Stomach (tissue), 8 donors: ENCODE measurements at regions not wholly inside any gene's neighbourhood (a gene's known extent, or its start where the extent isn't known, plus 50 kb on each side); places are given as distances from the start of the nearest gene placed in this dataset.
"Not testable (repeated sequence)": the region's sequence is repeated elsewhere in the genome, so short reads cannot be mapped to it uniquely, and the experiment has no call there.

Experiments used
- DNase-seq, 2 donors: peaks; one replicate each; pipeline versions ENCODE4 v3.0.0 to v3.0.0-alpha.2; 2013 to 2019
- H3K27ac ChIP-seq, 5 donors: fragments of 200-600 bp in 4 of 5; sonication (generic) in 4 of 5; one replicate each; pipeline ENCODE4 v1.5.1; 2013 to 2019; ENCODE audit warnings: mild to moderate bottlenecking in 1 of 5, moderate library complexity in 1 of 5
- H3K27me3 ChIP-seq, 3 donors: fragments of 200-600 bp; sonication (generic); one replicate each; pipeline ENCODE4 v1.5.1; 2017 to 2019; ENCODE audit warnings: mixed run types in 1 of 3
- H3K36me3 ChIP-seq, 4 donors: fragments of 200-600 bp; sonication (generic); 1 replicate in 3 of 4; 2 replicates in 1 of 4; pipeline ENCODE4 v1.5.1; 2016 to 2019
- H3K4me1 ChIP-seq, 4 donors: fragments of 200-600 bp; sonication (generic); one replicate each; pipeline ENCODE4 v1.5.1; 2016 to 2019
- H3K4me3 ChIP-seq, 4 donors: fragments of 200-600 bp; sonication (generic) in 3 of 4; one replicate each; pipeline ENCODE4 v1.5.1; 2016 to 2019; ENCODE audit warnings: mild to moderate bottlenecking in 1 of 4
- H3K9me3 ChIP-seq, 4 donors: fragments of 200-600 bp; sonication (generic); one replicate each; pipeline ENCODE4 v1.5.1; 2016 to 2019
- CTCF ChIP-seq, 7 experiments: fragments of 450-650 bp in 4 of 7; fragments of 200-600 bp in 3 of 7; sonication (generic) in 3 of 7; IDR thresholded peaks; one replicate each; pipeline ENCODE4 v1.5.1; 2016 to 2019; ENCODE audit warnings: antibody characterized with exemption in 7 of 7, control low read depth in 2 of 7, mild to moderate bottlenecking in 1 of 7
- EP300 ChIP-seq: sonication (generic); formaldehyde crosslinking; IDR thresholded peaks from one replicate; pipeline ENCODE4 v1.6.1; 2017; ENCODE audit warnings: antibody characterized with exemption
- POLR2A ChIP-seq, 4 donors: fragments of 450-650 bp; IDR thresholded peaks; one replicate each; pipeline ENCODE4 v1.6.1; 2016; ENCODE audit warnings: antibody characterized with exemption in 4 of 4, control low read depth in 2 of 4, mild to moderate bottlenecking in 1 of 4, moderate library complexity in 1 of 4
- POLR2AphosphoS5 ChIP-seq, 3 donors: sonication (generic); formaldehyde crosslinking; IDR thresholded peaks; one replicate each; pipeline ENCODE4 v1.6.1; 2016; ENCODE audit warnings: antibody characterized with exemption in 3 of 3
- WGBS, 5 donors: extraction: QIAGEN DNeasy Blood & Tissue Kit in 3 of 5; methylation state at CpG; one replicate each; pipeline versions ENCODE4 v1.1.5 to v1.1.7; 2013 to 2018; 5-methylcytosine and 5-hydroxymethylcytosine counted together
- intact Hi-C: fragments of 100-400 bp; cut with DNase I; formaldehyde crosslinking; loops from one replicate; pipeline ENCODE4 v1.15.1; 2023; ENCODE audit warnings: low total_unique reads
- donor health status: healthy with polysubstance abuse.
- donor health status: Bipolar disorder and iron deficiency.
- donor health status: healthy.

- no peaks in the 10 kb centered on the region for H3K9me3 ChIP-seq
- H3K27me3 ChIP-seq, result no peaks in the 10 kb centered on the region
- no peak for TF ChIP-seq EP300
- TF ChIP-seq POLR2A (IDR thresholded peaks at IDR 0.05), result no peak
- no peak for TF ChIP-seq CTCF (IDR thresholded peaks at IDR 0.05)
- no peak for TF ChIP-seq POLR2AphosphoS5 (IDR thresholded peaks at IDR 0.05)
- WGBS, 5 donors, result 72 to 90% (median 83%) methylated on average over 2 of the region's 2 CpGs
- no peak for DNase-seq
- no peak overlapping the region for H3K27ac ChIP-seq
- no peaks in the 10 kb centered on the region for H3K4me1 ChIP-seq
- intact Hi-C loops, result no loop called here
- H3K4me3 ChIP-seq, result no peak overlapping the region
- no peaks in the 10 kb centered on the region for H3K36me3 ChIP-seq
Observed at GRCh38 chr4:64814616-64815015, 405.4 kb upstream of the TECRL start.

GRCh38 chr4:64807821-64808220, 398.6 kb upstream of the TECRL start:
- Histone ChIP-seq H3K4me1 (no peaks in the 10 kb centered on the region), H3K4me3 (no peak overlapping the region), H3K9me3 (peaks cover 0 to 8% (median 0%) of the 10 kb centered on the region in 4 donors), H3K36me3 (no peaks in the 10 kb centered on the region), H3K27me3 (no peaks in the 10 kb centered on the region), H3K27ac (no peak overlapping the region)
- DNase-seq, result no peak
- WGBS, 5 donors, result 48 to 64% (median 55%) methylated on average over 2 of the region's 2 CpGs
- intact Hi-C loops, result no loop called here
- TF ChIP-seq CTCF (IDR thresholded peaks at IDR 0.05) (no peak), POLR2A (IDR thresholded peaks at IDR 0.05) (no peak), EP300 (no peak), POLR2AphosphoS5 (IDR thresholded peaks at IDR 0.05) (no peak)

GRCh38 chr4:64799751-64800150, 390.5 kb upstream of the TECRL start:
- DNase-seq, result no peak
- peaks cover 0 to under 1% (median 0%) of the 10 kb centered on the region in 4 donors for H3K9me3 ChIP-seq
- 58 to 83% (median 67%) methylated on average over 6 to 7 of the region's 7 CpGs for WGBS, 5 donors

GRCh38 chr4:64798828-64799227, 389.6 kb upstream of the TECRL start:
- DNase-seq, H3K27me3 ChIP-seq, H3K4me3 ChIP-seq, H3K4me1 ChIP-seq, H3K27ac ChIP-seq, intact Hi-C loops, H3K9me3 ChIP-seq, H3K36me3 ChIP-seq: not testable (repeated sequence)
- 83 to 96% (median 93%) methylated on average over 4 of the region's 4 CpGs for WGBS, 5 donors

More at GRCh38 chr4:64799751-64800150, 390.5 kb upstream of the TECRL start:
- Histone ChIP-seq H3K36me3 (no peaks in the 10 kb centered on the region), H3K4me1 (no peaks in the 10 kb centered on the region), H3K27me3 (peaks cover 0 to 7% (median 0%) of the 10 kb centered on the region in 3 donors), H3K27ac (no peak overlapping the region), H3K4me3 (no peak overlapping the region)
- TF ChIP-seq POLR2AphosphoS5 (IDR thresholded peaks at IDR 0.05), result no peak
- intact Hi-C loops, result no loop called here

GRCh38 chr4:64796581-64796980, 387.3 kb upstream of the TECRL start:
- TF ChIP-seq POLR2A (IDR thresholded peaks at IDR 0.05), result no peak
- TF ChIP-seq EP300, result no peak
- no peak for TF ChIP-seq POLR2AphosphoS5 (IDR thresholded peaks at IDR 0.05)
- TF ChIP-seq CTCF (IDR thresholded peaks at IDR 0.05), result no peak
- WGBS, 5 donors, result 70 to 91% (median 84%) methylated on average over 2 of the region's 2 CpGs
- H3K4me1 ChIP-seq, result no peaks in the 10 kb centered on the region
- no peaks in the 10 kb centered on the region for H3K36me3 ChIP-seq
- H3K27ac ChIP-seq, result no peak overlapping the region
- no peak for DNase-seq
- peaks cover 0 to 7% (median 0%) of the 10 kb centered on the region in 3 donors for H3K27me3 ChIP-seq
- H3K9me3 ChIP-seq, result no peaks in the 10 kb centered on the region
- intact Hi-C loops, result no loop called here
- H3K4me3 ChIP-seq, result no peak overlapping the region
